HG03565 (cell line): ENCODE measurements at regions not wholly inside any gene's neighbourhood (a gene's known extent, or its start where the extent isn't known, plus 50 kb on each side); places are given as distances from the start of the nearest gene placed in this dataset.
"Not testable (repeated sequence)": the region's sequence is repeated elsewhere in the genome, so short reads cannot be mapped to it uniquely, and the experiment has no call there.

Source experiments
- ATAC-seq: cut with Tn5 transposase; IDR thresholded peaks from one replicate; pipeline ENCODE4 v1.9.1; 2021; ENCODE audit warnings: mild to moderate bottlenecking, moderate library complexity; ENCODE audit not compliant: unreplicated experiment

GRCh38 chr3:26114851-26115250 lies 325.0 kb downstream of the OXSM start:
- ATAC-seq: no peak

- ATAC-seq: peak; percentile 89
Observed at GRCh38 chr3:26118165-26118564, 328.3 kb downstream of the OXSM start.

- ATAC-seq: no peak
Observed at GRCh38 chr3:26132942-26133341, 343.1 kb downstream of the OXSM start.

- ATAC-seq: no peak
Observed at GRCh38 chr3:26141296-26141695, 351.4 kb downstream of the OXSM start.

GRCh38 chr3:26145769-26146168 lies 355.9 kb downstream of the OXSM start:
- no peak for ATAC-seq

GRCh38 chr3:26157428-26157827 lies 367.5 kb downstream of the OXSM start:
- ATAC-seq: not testable (repeated sequence)

- ATAC-seq: no peak
Observed at GRCh38 chr3:26171006-26171405, 381.1 kb downstream of the OXSM start.

- no peak for ATAC-seq
Observed at GRCh38 chr3:26191556-26191955, 401.7 kb downstream of the OXSM start.

GRCh38 chr3:26193558-26193957 lies 403.7 kb downstream of the OXSM start:
- ATAC-seq: no peak

- ATAC-seq: no peak
Observed at GRCh38 chr3:26196781-26197180, 406.9 kb downstream of the OXSM start.

GRCh38 chr3:26198609-26199008 lies 408.7 kb downstream of the OXSM start:
- ATAC-seq: no peak

GRCh38 chr3:26202169-26202568 lies 412.3 kb downstream of the OXSM start:
- ATAC-seq: no peak

- ATAC-seq: no peak
Observed at GRCh38 chr3:26205475-26205874, 415.6 kb downstream of the OXSM start.

- no peak for ATAC-seq
Observed at GRCh38 chr3:26208201-26208600, 414.4 kb upstream of the LRRC3B start.

- no peak for ATAC-seq
Observed at GRCh38 chr3:26229801-26230200, 392.8 kb upstream of the LRRC3B start.

GRCh38 chr3:26233374-26233773 lies 389.2 kb upstream of the LRRC3B start:
- ATAC-seq: no peak

GRCh38 chr3:26236531-26236930 lies 386.0 kb upstream of the LRRC3B start:
- ATAC-seq: no peak

GRCh38 chr3:26237036-26237682 lies 385.4 kb upstream of the LRRC3B start:
- no peak for ATAC-seq

GRCh38 chr3:26244586-26244985 lies 378.0 kb upstream of the LRRC3B start:
- not testable (repeated sequence) for ATAC-seq

- ATAC-seq: no peak
Observed at GRCh38 chr3:26245236-26245635, 377.3 kb upstream of the LRRC3B start.

GRCh38 chr3:26246901-26247300 lies 375.7 kb upstream of the LRRC3B start:
- no peak for ATAC-seq

- no peak for ATAC-seq
Observed at GRCh38 chr3:26247712-26248111, 374.9 kb upstream of the LRRC3B start.

- no peak for ATAC-seq
Observed at GRCh38 chr3:26252001-26252400, 370.6 kb upstream of the LRRC3B start.
